CD14-positive monocyte (primary cell): ENCODE measurements at regions not wholly inside any gene's neighbourhood (a gene's known extent, or its start where the extent isn't known, plus 50 kb on each side); places are given as distances from the start of the nearest gene placed in this dataset.

Experiments used
- DNase-seq, 3 donors: peaks; one replicate each; pipeline ENCODE4 v3.0.0-alpha.2; 2011 to 2022
- H2AFZ ChIP-seq: 2 replicates; pipeline ENCODE4 v1.6.0; 2012; ENCODE audit warnings: mild to moderate bottlenecking, low read depth, low read length, inconsistent platforms; ENCODE audit not compliant: insufficient read depth, poor library complexity, severe bottlenecking
- H3K27ac ChIP-seq, 2 donors: 1 replicate in 1 of 2; 2 replicates in 1 of 2; pipeline ENCODE4 v1.5.1; 2012 to 2013; ENCODE audit warnings: low read length in 2 of 2, control low read depth in 1 of 2, inconsistent platforms in 1 of 2, low read depth in 1 of 2, mild to moderate bottlenecking in 1 of 2
- H3K27me3 ChIP-seq, 2 donors: one replicate each; pipeline versions ENCODE4 v1.6.0 to v1.6.1; 2011 to 2013; ENCODE audit warnings: low read length in 2 of 2; ENCODE audit not compliant: control insufficient read depth in 2 of 2, insufficient read depth in 2 of 2
- H3K36me3 ChIP-seq, 2 donors: replicated peaks in 1 of 2; 1 replicate in 1 of 2; 2 replicates in 1 of 2; pipeline versions ENCODE4 v1.5.1 to v1.6.1; 2012 to 2013; ENCODE audit warnings: low read length in 2 of 2, control low read depth in 1 of 2, inconsistent platforms in 1 of 2, mild to moderate bottlenecking in 1 of 2; ENCODE audit not compliant: insufficient read depth in 2 of 2, control insufficient read depth in 1 of 2
- H3K4me1 ChIP-seq, 2 donors: 1 replicate in 1 of 2; 2 replicates in 1 of 2; pipeline versions ENCODE4 v1.5.1 to v1.6.1; 2012 to 2013; ENCODE audit warnings: low read length in 2 of 2, control low read depth in 1 of 2, inconsistent platforms in 1 of 2, mild to moderate bottlenecking in 1 of 2, moderate library complexity in 1 of 2; ENCODE audit not compliant: insufficient read depth in 2 of 2, control insufficient read depth in 1 of 2
- H3K4me2 ChIP-seq: replicated peaks from 2 replicates; pipeline ENCODE3; 2012; ENCODE audit warnings: low read length, moderate library complexity, mild to moderate bottlenecking; ENCODE audit not compliant: poor library complexity, severe bottlenecking; ENCODE audit errors: extremely low read depth
- H3K4me3 ChIP-seq, 3 experiments: fragments of 200-600 bp in 1 of 3; sonication (generic) in 1 of 3; replicated peaks in 1 of 3; 1 replicate in 2 of 3; 2 replicates in 1 of 3; pipeline ENCODE4 v1.5.1; 2011 to 2013; ENCODE audit warnings: low read length in 3 of 3, mild to moderate bottlenecking in 3 of 3, control low read depth in 2 of 3, low read depth in 2 of 3, inconsistent platforms in 1 of 3, moderate library complexity in 1 of 3
- H3K79me2 ChIP-seq: 2 replicates; pipeline ENCODE4 v1.6.0; 2012; ENCODE audit warnings: mild to moderate bottlenecking, control low read depth, inconsistent platforms, low read length, moderate library complexity; ENCODE audit not compliant: insufficient read depth
- H3K9ac ChIP-seq: 2 replicates; pipeline ENCODE4 v1.6.0; 2017; ENCODE audit warnings: low read length, mild to moderate bottlenecking; ENCODE audit not compliant: insufficient read depth, poor library complexity, severe bottlenecking
- H3K9me3 ChIP-seq, 2 donors: replicated peaks in 1 of 2; 1 replicate in 1 of 2; 2 replicates in 1 of 2; pipeline versions ENCODE4 v1.5.1 to v1.6.1; 2012 to 2013; ENCODE audit warnings: low read length in 2 of 2, control low read depth in 1 of 2; ENCODE audit not compliant: control insufficient read depth in 1 of 2, insufficient read depth in 1 of 2
- H4K20me1 ChIP-seq: 2 replicates; pipeline ENCODE4 v1.6.0; 2012; ENCODE audit warnings: mild to moderate bottlenecking, low read length, control low read depth, moderate library complexity; ENCODE audit not compliant: insufficient read depth
- H3K27ac Mint-ChIP-seq, 7 donors: one replicate each; pipeline ENCODE4 v1.8.0; 2020; ENCODE audit warnings: mild to moderate bottlenecking in 7 of 7, mixed read lengths in 7 of 7, moderate library complexity in 6 of 7, inconsistent platforms in 2 of 7
- H3K27me3 Mint-ChIP-seq, 3 donors: one replicate each; pipeline ENCODE4 v1.8.0; 2021 to 2022; ENCODE audit warnings: low read depth in 3 of 3, mild to moderate bottlenecking in 3 of 3, mixed read lengths in 3 of 3, moderate library complexity in 3 of 3, inconsistent platforms in 1 of 3
- H3K36me3 Mint-ChIP-seq, 2 donors: one replicate each; pipeline ENCODE4 v1.8.0; 2020; ENCODE audit warnings: mixed read lengths in 2 of 2, inconsistent platforms in 1 of 2, mild to moderate bottlenecking in 1 of 2
- H3K4me1 Mint-ChIP-seq: one replicate; pipeline ENCODE4 v1.8.0; 2020; ENCODE audit warnings: mild to moderate bottlenecking, mixed read lengths
- H3K4me3 Mint-ChIP-seq, 2 donors: one replicate each; pipeline ENCODE4 v1.8.0; 2020; ENCODE audit warnings: mild to moderate bottlenecking in 2 of 2, mixed read lengths in 2 of 2, moderate library complexity in 1 of 2
- H3K9me3 Mint-ChIP-seq, 7 donors: one replicate each; pipeline ENCODE4 v1.8.0; 2020 to 2022; ENCODE audit warnings: mixed read lengths in 7 of 7, mild to moderate bottlenecking in 6 of 7, moderate library complexity in 6 of 7, inconsistent platforms in 2 of 7
- CTCF ChIP-seq: fragments of 200-600 bp; IDR thresholded peaks from one replicate; pipeline ENCODE4 v1.8.0; 2022; ENCODE audit warnings: antibody characterized with exemption, mild to moderate bottlenecking
- WGBS: methylation state at CpG from one replicate; pipeline ENCODE4 v1.1.5; 2013; ENCODE audit warnings: missing lambda C conversion rate; ENCODE audit not compliant: insufficient coverage; 5-methylcytosine and 5-hydroxymethylcytosine counted together
- intact Hi-C, 2 donors: fragments of 100-400 bp; cut with micrococcal nuclease; formaldehyde crosslinking; loops; one replicate each; pipeline versions ENCODE4 v1.15.0 to v1.15.1; 2023

DNA sequence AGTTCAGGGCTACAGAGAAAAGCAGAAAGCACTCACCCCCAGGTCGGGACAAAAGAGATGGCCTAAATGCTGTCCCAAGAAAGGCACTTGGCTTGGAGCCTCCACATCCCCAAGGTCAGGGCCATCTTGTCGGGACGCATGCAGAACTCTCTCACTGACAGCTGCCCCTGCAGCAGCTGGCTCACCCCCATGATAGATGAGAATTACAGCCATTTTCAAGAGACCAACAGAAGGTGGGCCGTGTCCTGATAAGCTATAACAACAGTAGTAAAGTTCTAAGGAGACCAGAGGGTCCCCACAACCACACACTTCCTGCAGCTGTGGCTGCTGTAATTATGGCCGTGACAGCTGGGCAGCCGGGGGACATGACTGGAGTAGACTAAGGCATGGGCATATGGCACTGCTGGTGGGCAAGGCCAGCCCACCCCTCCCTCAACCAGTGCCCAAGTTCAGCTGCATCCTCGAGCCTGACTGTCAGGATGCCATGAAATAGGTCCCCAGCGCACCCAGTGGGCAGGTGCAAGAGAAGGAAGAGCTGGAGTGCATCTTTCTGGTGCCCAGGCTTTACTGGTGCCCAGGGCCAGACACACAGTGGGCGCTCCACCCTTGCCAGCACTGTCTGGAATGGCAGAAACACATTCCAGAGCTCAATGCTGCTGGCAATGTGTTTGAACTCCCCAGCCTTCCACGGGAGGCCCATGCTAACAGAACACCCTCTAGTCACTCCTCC is 436.7 kb upstream of the ZNF507 start:
- no peak overlapping the region for H2AFZ ChIP-seq
- H3K4me2 ChIP-seq, result no peak overlapping the region
- Mint-ChIP-seq H3K4me1 (peaks cover 11% of the 10 kb centered on the region), H3K36me3 (no peaks in the 10 kb centered on the region), H3K27me3 (peaks cover 0 to 4% (median 2%) of the 10 kb centered on the region in 3 donors), H3K27ac (no peak overlapping the region), H3K4me3 (no peak overlapping the region), H3K9me3 (peaks cover 0 to 3% (median 0%) of the 10 kb centered on the region in 7 donors)
- intact Hi-C loops, result no loop called here
- TF ChIP-seq CTCF, result no peak
- H3K27ac ChIP-seq, result no peak overlapping the region
- H3K36me3 ChIP-seq, result no peaks in the 10 kb centered on the region
- no peak for DNase-seq
- H4K20me1 ChIP-seq, result no peaks in the 10 kb centered on the region
- WGBS, result 48% methylated on average over 8 of the region's 10 CpGs
- H3K4me1 ChIP-seq, result no peaks in the 10 kb centered on the region
- H3K4me3 ChIP-seq, result no peak overlapping the region
- no peak overlapping the region for H3K9ac ChIP-seq
- no peaks in the 10 kb centered on the region for H3K9me3 ChIP-seq
- H3K79me2 ChIP-seq, result no peaks in the 10 kb centered on the region
- H3K27me3 ChIP-seq, result no peaks in the 10 kb centered on the region

DNA sequence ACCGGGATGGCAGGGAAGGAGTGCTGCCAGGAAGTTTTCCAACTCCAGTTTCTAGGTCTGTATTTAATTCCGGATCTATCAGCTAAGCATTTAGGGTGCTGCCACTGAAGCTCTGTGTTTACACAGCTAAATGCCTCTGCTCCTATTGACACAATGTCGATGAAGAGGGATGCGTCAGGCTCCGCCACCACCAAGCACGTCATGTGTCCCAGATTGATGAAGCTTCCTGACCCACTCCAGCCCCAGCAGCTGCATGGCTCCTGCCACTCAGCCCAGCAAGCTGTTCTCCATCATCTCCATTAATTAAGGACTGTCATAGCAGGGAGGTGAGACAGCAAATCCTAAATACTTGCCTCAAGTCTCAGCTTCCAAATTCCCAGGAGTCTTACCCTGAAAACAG is 435.2 kb upstream of the ZNF507 start:
- Mint-ChIP-seq H3K4me1 (peaks cover 11% of the 10 kb centered on the region), H3K9me3 (peaks cover 0 to 3% (median 0%) of the 10 kb centered on the region in 7 donors), H3K36me3 (no peaks in the 10 kb centered on the region), H3K4me3 (no peak overlapping the region), H3K27ac (no peak overlapping the region), H3K27me3 (peaks cover 0 to 4% (median under 1%) of the 10 kb centered on the region in 3 donors)
- H2AFZ ChIP-seq, result no peak overlapping the region
- no peak for TF ChIP-seq CTCF
- H3K4me1 ChIP-seq, result no peaks in the 10 kb centered on the region
- no peaks in the 10 kb centered on the region for H3K27me3 ChIP-seq
- no peaks in the 10 kb centered on the region for H3K36me3 ChIP-seq
- no peaks in the 10 kb centered on the region for H3K79me2 ChIP-seq
- H3K9me3 ChIP-seq, result no peaks in the 10 kb centered on the region
- H3K9ac ChIP-seq, result no peak overlapping the region
- no peak overlapping the region for H3K4me2 ChIP-seq
- intact Hi-C loops, result no loop called here
- WGBS, result 93% methylated on average over 5 of the region's 6 CpGs
- H4K20me1 ChIP-seq, result no peaks in the 10 kb centered on the region
- DNase-seq, result no peak
- no peak overlapping the region for H3K27ac ChIP-seq
- H3K4me3 ChIP-seq, result no peak overlapping the region
